ENCODE measurements at regions not wholly inside any gene's neighbourhood (a gene's known extent, or its start where the extent isn't known, plus 50 kb on each side); places are given as distances from the start of the nearest gene placed in this dataset.

GRCh38 chr10:131676800-131677421, 223.9 kb upstream of the PPP2R2D start:
- TF ChIP-seq, protein P1, sequence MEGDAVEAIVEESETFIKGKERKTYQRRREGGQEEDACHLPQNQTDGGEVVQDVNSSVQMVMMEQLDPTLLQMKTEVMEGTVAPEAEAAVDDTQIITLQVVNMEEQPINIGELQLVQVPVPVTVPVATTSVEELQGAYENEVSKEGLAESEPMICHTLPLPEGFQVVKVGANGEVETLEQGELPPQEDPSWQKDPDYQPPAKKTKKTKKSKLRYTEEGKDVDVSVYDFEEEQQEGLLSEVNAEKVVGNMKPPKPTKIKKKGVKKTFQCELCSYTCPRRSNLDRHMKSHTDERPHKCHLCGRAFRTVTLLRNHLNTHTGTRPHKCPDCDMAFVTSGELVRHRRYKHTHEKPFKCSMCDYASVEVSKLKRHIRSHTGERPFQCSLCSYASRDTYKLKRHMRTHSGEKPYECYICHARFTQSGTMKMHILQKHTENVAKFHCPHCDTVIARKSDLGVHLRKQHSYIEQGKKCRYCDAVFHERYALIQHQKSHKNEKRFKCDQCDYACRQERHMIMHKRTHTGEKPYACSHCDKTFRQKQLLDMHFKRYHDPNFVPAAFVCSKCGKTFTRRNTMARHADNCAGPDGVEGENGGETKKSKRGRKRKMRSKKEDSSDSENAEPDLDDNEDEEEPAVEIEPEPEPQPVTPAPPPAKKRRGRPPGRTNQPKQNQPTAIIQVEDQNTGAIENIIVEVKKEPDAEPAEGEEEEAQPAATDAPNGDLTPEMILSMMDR (IDR thresholded peaks at IDR 0.05): no peak
- no peak for TF ChIP-seq POLR2A (IDR thresholded peaks at IDR 0.05)
- TF ChIP-seq EP300 (IDR thresholded peaks at IDR 0.05): no peak
- no peak for TF ChIP-seq POLR2AphosphoS5 (IDR thresholded peaks at IDR 0.05)

All from suprapubic skin (tissue), 4 donors.